Activated CD4-positive, alpha-beta T cell treated with anti-CD3 and anti-CD28 coated beads for 24 hours (primary cell): ENCODE measurements at regions not wholly inside any gene's neighbourhood (a gene's known extent, or its start where the extent isn't known, plus 50 kb on each side); places are given as distances from the start of the nearest gene placed in this dataset.

Source experiments
- DNase-seq, 2 donors: peaks; one replicate each; pipeline ENCODE4 v3.0.0-alpha.2; 2020; ENCODE audit warnings: low read depth in 2 of 2

- DNase-seq, result no peak
These were observed 475.0 kb downstream of the TUSC7 start for GRCh38 chr3:117184574-117184973.

GRCh38 chr3:117191245-117191644 is 481.7 kb downstream of the TUSC7 start:
- no peak for DNase-seq

- no peak for DNase-seq
These were observed 483.3 kb downstream of the TUSC7 start for GRCh38 chr3:117192888-117193287.

- DNase-seq, result no peak
These were observed 483.8 kb downstream of the TUSC7 start for GRCh38 chr3:117193390-117193789.

GRCh38 chr3:117195034-117195433 is 485.5 kb downstream of the TUSC7 start:
- DNase-seq, result no peak

- no peak for DNase-seq
These were observed 491.4 kb downstream of the TUSC7 start for GRCh38 chr3:117200962-117201361.

GRCh38 chr3:117201901-117202774 is 492.6 kb downstream of the TUSC7 start:
- no peak for DNase-seq

GRCh38 chr3:117217355-117217754 is 507.8 kb downstream of the TUSC7 start:
- no peak for DNase-seq

- no peak for DNase-seq
These were observed 508.3 kb downstream of the TUSC7 start for GRCh38 chr3:117217760-117218316.

GRCh38 chr3:117218641-117219048 is 509.1 kb downstream of the TUSC7 start:
- DNase-seq, result no peak

- DNase-seq, result no peak
These were observed 509.7 kb downstream of the TUSC7 start for GRCh38 chr3:117219296-117219695.

GRCh38 chr3:117226932-117227331 is 517.4 kb downstream of the TUSC7 start:
- DNase-seq, result no peak

GRCh38 chr3:117228466-117228865 is 518.9 kb downstream of the TUSC7 start:
- no peak for DNase-seq

GRCh38 chr3:117230924-117231323 is 521.3 kb downstream of the TUSC7 start:
- no peak for DNase-seq

GRCh38 chr3:117234331-117234730 is 524.8 kb downstream of the TUSC7 start:
- no peak for DNase-seq

GRCh38 chr3:117235304-117235703 is 525.7 kb downstream of the TUSC7 start:
- DNase-seq, result no peak

GRCh38 chr3:117238806-117239205 is 529.2 kb downstream of the TUSC7 start:
- DNase-seq, result no peak

GRCh38 chr3:117243657-117244056 is 534.1 kb downstream of the TUSC7 start:
- no peak for DNase-seq

- DNase-seq, result no peak
These were observed 537.4 kb downstream of the TUSC7 start for GRCh38 chr3:117246771-117247555.

GRCh38 chr3:117248153-117248552 is 538.6 kb downstream of the TUSC7 start:
- DNase-seq, result no peak

GRCh38 chr3:117252208-117252607 is 542.6 kb downstream of the TUSC7 start:
- no peak for DNase-seq

GRCh38 chr3:117252651-117253050 is 543.1 kb downstream of the TUSC7 start:
- DNase-seq, result no peak

GRCh38 chr3:117253636-117254035 is 544.1 kb downstream of the TUSC7 start:
- DNase-seq, result no peak
